ENCODE measurements at regions not wholly inside any gene's neighbourhood (a gene's known extent, or its start where the extent isn't known, plus 50 kb on each side); places are given as distances from the start of the nearest gene placed in this dataset.

DNA sequence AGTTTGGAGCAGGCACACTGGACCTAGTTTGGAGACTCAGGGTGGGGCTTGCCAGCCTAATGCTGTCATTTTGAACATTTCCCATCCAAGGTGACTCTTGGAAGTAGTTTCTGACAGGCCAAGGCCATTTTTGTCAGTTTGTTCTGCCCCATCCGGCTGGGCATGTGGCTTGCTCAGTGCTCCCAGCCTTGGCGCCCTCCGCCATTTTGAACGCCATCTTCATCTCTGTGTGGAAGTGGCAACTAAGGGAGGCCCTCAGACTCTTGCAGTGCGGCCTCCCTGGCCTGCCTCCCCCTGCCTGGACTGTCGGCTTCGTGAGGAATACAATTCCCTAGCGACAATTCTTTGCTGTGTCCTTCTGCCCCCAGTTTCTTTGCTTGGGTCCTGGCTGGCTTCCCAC is 150.6 kb upstream of the RGMA start:
- TF ChIP-seq NANOG (IDR thresholded peaks at IDR 0.05; ENCODE audit: insufficient read depth, low read depth, low read length, poor library complexity, severe bottlenecking) (no peak), CEBPB (IDR thresholded peaks at IDR 0.05; ENCODE audit: low read depth, low read length) (no peak), POLR2A (IDR thresholded peaks at IDR 0.05; ENCODE audit: control extremely low read depth in 1 of 2, low read depth in 2 of 2, low read length in 2 of 2) (no peak), TBP (IDR thresholded peaks at IDR 0.05; ENCODE audit: low read depth, low read length) (no peak), MAFK (IDR thresholded peaks at IDR 0.05; ENCODE audit: low read depth, low read length) (no peak), RAD21 (IDR thresholded peaks at IDR 0.05 in 1 of 2, conservative IDR thresholded peaks at IDR 0.05 in 1 of 2; ENCODE audit: low read depth in 2 of 2, low read length in 2 of 2) (no peak), EZH2 (IDR thresholded peaks at IDR 0.05; ENCODE audit: low read depth, low read length, severe bottlenecking) (no peak)
- TF ChIP-seq, protein P1, sequence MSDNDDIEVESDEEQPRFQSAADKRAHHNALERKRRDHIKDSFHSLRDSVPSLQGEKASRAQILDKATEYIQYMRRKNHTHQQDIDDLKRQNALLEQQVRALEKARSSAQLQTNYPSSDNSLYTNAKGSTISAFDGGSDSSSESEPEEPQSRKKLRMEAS (IDR thresholded peaks at IDR 0.05), result no peak
- TF ChIP-seq, protein P2, sequence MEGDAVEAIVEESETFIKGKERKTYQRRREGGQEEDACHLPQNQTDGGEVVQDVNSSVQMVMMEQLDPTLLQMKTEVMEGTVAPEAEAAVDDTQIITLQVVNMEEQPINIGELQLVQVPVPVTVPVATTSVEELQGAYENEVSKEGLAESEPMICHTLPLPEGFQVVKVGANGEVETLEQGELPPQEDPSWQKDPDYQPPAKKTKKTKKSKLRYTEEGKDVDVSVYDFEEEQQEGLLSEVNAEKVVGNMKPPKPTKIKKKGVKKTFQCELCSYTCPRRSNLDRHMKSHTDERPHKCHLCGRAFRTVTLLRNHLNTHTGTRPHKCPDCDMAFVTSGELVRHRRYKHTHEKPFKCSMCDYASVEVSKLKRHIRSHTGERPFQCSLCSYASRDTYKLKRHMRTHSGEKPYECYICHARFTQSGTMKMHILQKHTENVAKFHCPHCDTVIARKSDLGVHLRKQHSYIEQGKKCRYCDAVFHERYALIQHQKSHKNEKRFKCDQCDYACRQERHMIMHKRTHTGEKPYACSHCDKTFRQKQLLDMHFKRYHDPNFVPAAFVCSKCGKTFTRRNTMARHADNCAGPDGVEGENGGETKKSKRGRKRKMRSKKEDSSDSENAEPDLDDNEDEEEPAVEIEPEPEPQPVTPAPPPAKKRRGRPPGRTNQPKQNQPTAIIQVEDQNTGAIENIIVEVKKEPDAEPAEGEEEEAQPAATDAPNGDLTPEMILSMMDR (IDR thresholded peaks at IDR 0.05; ENCODE audit: control extremely low read depth in 1 of 3, insufficient read depth in 1 of 3, low read depth in 1 of 3, low read length in 3 of 3), result no peak
- TF ChIP-seq, protein P3, sequence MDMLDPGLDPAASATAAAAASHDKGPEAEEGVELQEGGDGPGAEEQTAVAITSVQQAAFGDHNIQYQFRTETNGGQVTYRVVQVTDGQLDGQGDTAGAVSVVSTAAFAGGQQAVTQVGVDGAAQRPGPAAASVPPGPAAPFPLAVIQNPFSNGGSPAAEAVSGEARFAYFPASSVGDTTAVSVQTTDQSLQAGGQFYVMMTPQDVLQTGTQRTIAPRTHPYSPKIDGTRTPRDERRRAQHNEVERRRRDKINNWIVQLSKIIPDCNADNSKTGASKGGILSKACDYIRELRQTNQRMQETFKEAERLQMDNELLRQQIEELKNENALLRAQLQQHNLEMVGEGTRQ (IDR thresholded peaks at IDR 0.05; ENCODE audit: low read length), result no peak

Data from H1 (cell line).